K562 (cell line): ENCODE measurements at regions not wholly inside any gene's neighbourhood (a gene's known extent, or its start where the extent isn't known, plus 50 kb on each side); places are given as distances from the start of the nearest gene placed in this dataset.

Experiments used
- ARID3B ChIP-seq: fragments of 250-450 bp; sonication (Bioruptor Pico); IDR thresholded peaks from 2 replicates; pipeline ENCODE4 v1.4.0; 2020; ENCODE audit warnings: borderline replicate concordance
- CEBPZ ChIP-seq: fragments of 150-350 bp; IDR thresholded peaks from 2 replicates; pipeline ENCODE4 v1.6.1; 2014; ENCODE audit warnings: low read depth, mild to moderate bottlenecking, low read length, borderline replicate concordance
- MCM3 ChIP-seq: fragments of 450-650 bp; IDR thresholded peaks from 2 replicates; pipeline ENCODE4 v1.6.1; 2016
- NR1H2 ChIP-seq: sonication (generic); formaldehyde crosslinking; IDR thresholded peaks from 2 replicates; pipeline ENCODE4 v1.4.0; 2020; ENCODE audit warnings: mild to moderate bottlenecking, missing genetic modification reagents
- NR3C1 ChIP-seq: sonication (generic); formaldehyde crosslinking; IDR thresholded peaks from 2 replicates; pipeline ENCODE4 v1.8.1; 2022; ENCODE audit warnings: missing genetic modification reagents
- NRF1 ChIP-seq, 2 experiments: fragments of 450-650 bp; IDR thresholded peaks in 1 of 2; conservative IDR thresholded peaks in 1 of 2; 2 replicates each; pipeline ENCODE4 v1.6.1; 2014; ENCODE audit warnings: mild to moderate bottlenecking in 2 of 2
- PTTG1 ChIP-seq: fragments of 450-650 bp; IDR thresholded peaks from 2 replicates; pipeline ENCODE4 v1.6.1; 2016; ENCODE audit warnings: low read depth, mild to moderate bottlenecking, missing genetic modification characterization, missing compliant biosample characterization
- SMARCA4 ChIP-seq: fragments of 450-650 bp; IDR thresholded peaks from 2 replicates; pipeline ENCODE4 v1.6.1; 2016
- STAG1 ChIP-seq: sonication (generic); formaldehyde crosslinking; IDR thresholded peaks from 2 replicates; pipeline ENCODE4 v1.5.0; 2020; ENCODE audit warnings: missing genetic modification reagents, borderline replicate concordance
- TEAD4 ChIP-seq, 2 experiments: sonication (generic) in 1 of 2; formaldehyde crosslinking in 1 of 2; IDR thresholded peaks; 2 replicates each; pipeline versions ENCODE4 v1.6.1 to v1.8.0; 2012 to 2022; ENCODE audit warnings: borderline replicate concordance in 1 of 2, inconsistent platforms in 1 of 2, low read length in 1 of 2, mild to moderate bottlenecking in 1 of 2, missing genetic modification reagents in 1 of 2
- THAP12 ChIP-seq: fragments of 250-450 bp; sonication (Bioruptor Pico); IDR thresholded peaks from 2 replicates; pipeline ENCODE4 v1.9.0; 2021; ENCODE audit warnings: mild to moderate bottlenecking, inconsistent platforms
- YBX1 ChIP-seq: fragments of 450-650 bp; IDR thresholded peaks from 2 replicates; pipeline ENCODE4 v1.7.1; 2016; ENCODE audit warnings: mild to moderate bottlenecking
- ZFP36 ChIP-seq: fragments of 150-350 bp; IDR thresholded peaks from 2 replicates; pipeline ENCODE4 v1.6.1; 2018; ENCODE audit warnings: low read length, low read depth; ENCODE audit not compliant: partially characterized antibody
- ZNF263 ChIP-seq: sonication (generic); formaldehyde crosslinking; IDR thresholded peaks from 2 replicates; pipeline ENCODE4 v1.8.0; 2022; ENCODE audit warnings: mild to moderate bottlenecking, missing genetic modification reagents, borderline replicate concordance
- ZNF277 ChIP-seq: fragments of 250-450 bp; sonication (Bioruptor Pico); IDR thresholded peaks from 2 replicates; pipeline ENCODE4 v1.8.0; 2022; ENCODE audit warnings: inconsistent platforms, mild to moderate bottlenecking, moderate library complexity, borderline replicate concordance
- TF ChIP-seq, protein P1 (sequence below): sonication (generic); formaldehyde crosslinking; IDR thresholded peaks from 2 replicates; pipeline ENCODE4 v1.9.0; 2022; ENCODE audit warnings: mild to moderate bottlenecking, missing genetic modification reagents
- TF ChIP-seq, protein P2 (sequence below): fragments of 250-450 bp; sonication (Bioruptor Pico); IDR thresholded peaks from 2 replicates; pipeline ENCODE4 v1.8.0; 2021; ENCODE audit warnings: moderate library complexity, mild to moderate bottlenecking, inconsistent platforms

- TF ChIP-seq ARID3B (CRISPR knock-in tag), result no peak
- TF ChIP-seq PTTG1 (tag), result no peak
- TF ChIP-seq ZNF277 (CRISPR knock-in tag), result no peak
- no peak for TF ChIP-seq YBX1
- TF ChIP-seq, protein P1, sequence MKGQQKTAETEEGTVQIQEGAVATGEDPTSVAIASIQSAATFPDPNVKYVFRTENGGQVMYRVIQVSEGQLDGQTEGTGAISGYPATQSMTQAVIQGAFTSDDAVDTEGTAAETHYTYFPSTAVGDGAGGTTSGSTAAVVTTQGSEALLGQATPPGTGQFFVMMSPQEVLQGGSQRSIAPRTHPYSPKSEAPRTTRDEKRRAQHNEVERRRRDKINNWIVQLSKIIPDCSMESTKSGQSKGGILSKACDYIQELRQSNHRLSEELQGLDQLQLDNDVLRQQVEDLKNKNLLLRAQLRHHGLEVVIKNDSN (CRISPR knock-in tag), result peak; percentile 30; the same call in 1 of the 2 replicates
- no peak for TF ChIP-seq THAP12 (CRISPR knock-in tag)
- no peak; the same call in 1 of the 2 replicates for TF ChIP-seq SMARCA4
- no peak for TF ChIP-seq STAG1 (CRISPR knock-in tag)
- 0 out of 2 replicates have a peak, but pooled peaks have one; percentile 7 for TF ChIP-seq TEAD4 (IDR thresholded peaks at IDR 0.05; ENCODE audit: low read length)
- TF ChIP-seq TEAD4 (CRISPR knock-in tag; IDR thresholded peaks at IDR 0.05; ENCODE audit: borderline replicate concordance), result no peak
- no peak for TF ChIP-seq NR1H2 (CRISPR knock-in tag)
- TF ChIP-seq ZNF263 (CRISPR knock-in tag), result peak; percentile 92
- TF ChIP-seq NR3C1 (CRISPR knock-in tag), result no peak
- TF ChIP-seq, protein P2, sequence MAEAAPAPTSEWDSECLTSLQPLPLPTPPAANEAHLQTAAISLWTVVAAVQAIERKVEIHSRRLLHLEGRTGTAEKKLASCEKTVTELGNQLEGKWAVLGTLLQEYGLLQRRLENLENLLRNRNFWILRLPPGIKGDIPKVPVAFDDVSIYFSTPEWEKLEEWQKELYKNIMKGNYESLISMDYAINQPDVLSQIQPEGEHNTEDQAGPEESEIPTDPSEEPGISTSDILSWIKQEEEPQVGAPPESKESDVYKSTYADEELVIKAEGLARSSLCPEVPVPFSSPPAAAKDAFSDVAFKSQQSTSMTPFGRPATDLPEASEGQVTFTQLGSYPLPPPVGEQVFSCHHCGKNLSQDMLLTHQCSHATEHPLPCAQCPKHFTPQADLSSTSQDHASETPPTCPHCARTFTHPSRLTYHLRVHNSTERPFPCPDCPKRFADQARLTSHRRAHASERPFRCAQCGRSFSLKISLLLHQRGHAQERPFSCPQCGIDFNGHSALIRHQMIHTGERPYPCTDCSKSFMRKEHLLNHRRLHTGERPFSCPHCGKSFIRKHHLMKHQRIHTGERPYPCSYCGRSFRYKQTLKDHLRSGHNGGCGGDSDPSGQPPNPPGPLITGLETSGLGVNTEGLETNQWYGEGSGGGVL, result no peak
- no peak for TF ChIP-seq CEBPZ
- peak; percentile 4 for TF ChIP-seq ZFP36
- TF ChIP-seq NRF1 (conservative IDR thresholded peaks at IDR 0.05 in 1 of 2, IDR thresholded peaks at IDR 0.05 in 1 of 2), result peak; percentile 29 to 35; a peak in 3 of 4 replicates
- no peak for TF ChIP-seq MCM3
Measured at GRCh38 chr12:124632519-124632984, 65.1 kb upstream of the NCOR2 start (continued).
